LNCaP clone FGC (cell line): ENCODE measurements at regions not wholly inside any gene's neighbourhood (a gene's known extent, or its start where the extent isn't known, plus 50 kb on each side); places are given as distances from the start of the nearest gene placed in this dataset.

Experiments used
- DNase-seq: peaks from one replicate; pipeline ENCODE4 v3.0.0-alpha.2; 2011; ENCODE audit warnings: low read depth
- H3K4me3 ChIP-seq: 2 replicates; pipeline ENCODE4 v1.5.1; 2011; ENCODE audit warnings: mild to moderate bottlenecking, low read depth, low read length, control low read depth
- CTCF ChIP-seq: IDR thresholded peaks from 2 replicates; pipeline ENCODE4 v1.5.1; 2012; ENCODE audit warnings: mild to moderate bottlenecking; ENCODE audit not compliant: control insufficient read depth, insufficient read depth; ENCODE audit errors: extremely low read depth

- no peak for TF ChIP-seq CTCF
- no peak for DNase-seq
- H3K4me3 ChIP-seq: no peak overlapping the region
These were observed 170.7 kb downstream of the NEBL start for GRCh38 chr10:20726381-20726780.

GRCh38 chr10:20714979-20715378 lies 182.1 kb downstream of the NEBL start:
- no peak overlapping the region for H3K4me3 ChIP-seq
- DNase-seq: no peak
- TF ChIP-seq CTCF: no peak

- TF ChIP-seq CTCF: no peak
- H3K4me3 ChIP-seq: no peak overlapping the region
- DNase-seq: no peak
These were observed 182.6 kb downstream of the NEBL start for GRCh38 chr10:20714518-20714917.

- no peak for TF ChIP-seq CTCF
- DNase-seq: peak; percentile 23
- no peak overlapping the region for H3K4me3 ChIP-seq
These were observed 183.7 kb downstream of the NEBL start for GRCh38 chr10:20713420-20713819.

GRCh38 chr10:20712774-20713173 lies 184.3 kb downstream of the NEBL start:
- no peak for TF ChIP-seq CTCF
- no peak for DNase-seq
- no peak overlapping the region for H3K4me3 ChIP-seq

GRCh38 chr10:20709708-20710107 lies 187.4 kb downstream of the NEBL start:
- H3K4me3 ChIP-seq: no peak overlapping the region
- no peak for TF ChIP-seq CTCF
- DNase-seq: no peak

- no peak for DNase-seq
- no peak for TF ChIP-seq CTCF
- H3K4me3 ChIP-seq: no peak overlapping the region
These were observed 188.8 kb downstream of the NEBL start for GRCh38 chr10:20708305-20708704.
